22Rv1 (cell line): ENCODE measurements at regions not wholly inside any gene's neighbourhood (a gene's known extent, or its start where the extent isn't known, plus 50 kb on each side); places are given as distances from the start of the nearest gene placed in this dataset.
"Not testable (repeated sequence)": the region's sequence is repeated elsewhere in the genome, so short reads cannot be mapped to it uniquely, and the experiment has no call there.

ENCODE experiments used
- H3K27ac ChIP-seq: fragments of 450-650 bp; 2 replicates; pipeline ENCODE4 v1.5.1; 2017
- ZFX ChIP-seq: fragments of 450-650 bp; IDR thresholded peaks from 2 replicates; pipeline ENCODE4 v1.6.1; 2017; ENCODE audit warnings: antibody characterized with exemption, borderline replicate concordance
- TF ChIP-seq, protein P1 (sequence below): fragments of 450-650 bp; IDR thresholded peaks from 2 replicates; pipeline ENCODE4 v1.5.1; 2017; ENCODE audit warnings: mild to moderate bottlenecking

DNA sequence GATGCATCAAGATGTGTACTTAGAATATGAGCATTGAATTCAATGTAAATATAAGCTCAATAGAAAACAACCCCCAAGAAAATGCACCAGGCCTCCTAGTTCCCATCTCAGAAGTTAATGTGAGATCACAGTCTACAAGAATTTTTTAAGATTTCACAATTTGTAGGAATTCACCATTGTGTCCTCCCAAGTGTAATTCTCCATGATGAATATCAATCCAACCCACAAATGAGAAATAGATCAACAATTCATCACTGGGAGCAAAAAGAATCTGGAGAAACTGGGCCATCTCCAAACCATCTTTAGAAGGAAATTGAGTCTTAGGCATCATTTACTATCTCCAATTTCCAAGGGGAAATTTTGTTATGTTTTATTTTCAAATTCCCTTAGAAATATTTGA, 310.5 kb upstream of the GOT2 start:
- TF ChIP-seq ZFX = no peak
- TF ChIP-seq, protein P1, sequence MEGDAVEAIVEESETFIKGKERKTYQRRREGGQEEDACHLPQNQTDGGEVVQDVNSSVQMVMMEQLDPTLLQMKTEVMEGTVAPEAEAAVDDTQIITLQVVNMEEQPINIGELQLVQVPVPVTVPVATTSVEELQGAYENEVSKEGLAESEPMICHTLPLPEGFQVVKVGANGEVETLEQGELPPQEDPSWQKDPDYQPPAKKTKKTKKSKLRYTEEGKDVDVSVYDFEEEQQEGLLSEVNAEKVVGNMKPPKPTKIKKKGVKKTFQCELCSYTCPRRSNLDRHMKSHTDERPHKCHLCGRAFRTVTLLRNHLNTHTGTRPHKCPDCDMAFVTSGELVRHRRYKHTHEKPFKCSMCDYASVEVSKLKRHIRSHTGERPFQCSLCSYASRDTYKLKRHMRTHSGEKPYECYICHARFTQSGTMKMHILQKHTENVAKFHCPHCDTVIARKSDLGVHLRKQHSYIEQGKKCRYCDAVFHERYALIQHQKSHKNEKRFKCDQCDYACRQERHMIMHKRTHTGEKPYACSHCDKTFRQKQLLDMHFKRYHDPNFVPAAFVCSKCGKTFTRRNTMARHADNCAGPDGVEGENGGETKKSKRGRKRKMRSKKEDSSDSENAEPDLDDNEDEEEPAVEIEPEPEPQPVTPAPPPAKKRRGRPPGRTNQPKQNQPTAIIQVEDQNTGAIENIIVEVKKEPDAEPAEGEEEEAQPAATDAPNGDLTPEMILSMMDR = no peak
- H3K27ac ChIP-seq = no peak overlapping the region

DNA sequence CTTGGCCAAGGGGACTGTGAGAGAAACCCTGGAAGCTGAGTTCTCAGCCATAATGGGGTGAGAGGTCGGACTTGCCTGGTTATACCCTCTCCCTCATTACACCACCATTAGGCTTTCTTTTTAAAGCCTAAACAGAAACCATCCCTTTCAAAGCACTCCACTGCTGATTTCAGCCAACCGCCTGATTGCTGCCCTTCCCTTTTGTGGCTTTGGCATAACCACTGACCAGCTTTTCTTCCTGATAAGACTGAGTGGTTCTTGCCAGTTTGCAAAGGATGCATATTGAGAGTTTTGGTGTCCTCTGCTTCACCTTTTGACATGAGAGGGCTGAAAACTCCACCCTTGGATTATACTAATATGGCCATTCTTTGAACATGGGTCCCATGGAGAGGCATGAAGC, 308.2 kb upstream of the GOT2 start:
- H3K27ac ChIP-seq = no peak overlapping the region
- no peak for TF ChIP-seq ZFX
- TF ChIP-seq, protein P1 = no peak

DNA sequence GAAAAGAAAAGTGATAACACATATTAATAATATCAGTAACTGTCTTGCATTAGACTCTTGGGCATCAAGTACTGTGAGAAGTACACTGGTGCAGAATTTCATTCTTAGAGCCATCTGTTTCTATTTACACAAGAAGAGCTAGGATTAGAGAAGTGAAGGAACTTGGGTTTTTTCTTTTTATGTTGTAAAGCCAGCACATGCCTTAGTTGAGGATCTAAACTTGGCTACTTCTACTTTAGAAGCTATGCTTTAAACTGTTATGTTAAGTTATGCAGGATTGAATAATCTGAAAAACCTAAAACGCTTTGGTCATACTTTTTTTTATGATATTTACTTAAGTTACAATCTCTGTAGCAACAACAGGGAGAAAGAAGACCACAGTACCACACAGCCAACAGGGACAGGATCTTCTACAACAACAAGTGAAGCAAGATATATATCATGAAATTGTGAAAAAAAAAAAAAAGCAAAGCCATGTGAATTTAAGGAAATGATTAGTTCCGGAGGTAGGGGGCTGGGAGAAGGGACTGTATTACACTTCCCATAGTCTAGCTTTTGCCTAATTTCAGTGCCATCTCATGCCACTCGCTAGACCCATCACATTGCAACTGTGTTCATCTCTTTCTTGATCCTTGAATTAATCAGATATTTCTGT, 305.1 kb upstream of the GOT2 start:
- TF ChIP-seq ZFX = no peak
- TF ChIP-seq, protein P1 = no peak
- H3K27ac ChIP-seq = no peak overlapping the region

DNA sequence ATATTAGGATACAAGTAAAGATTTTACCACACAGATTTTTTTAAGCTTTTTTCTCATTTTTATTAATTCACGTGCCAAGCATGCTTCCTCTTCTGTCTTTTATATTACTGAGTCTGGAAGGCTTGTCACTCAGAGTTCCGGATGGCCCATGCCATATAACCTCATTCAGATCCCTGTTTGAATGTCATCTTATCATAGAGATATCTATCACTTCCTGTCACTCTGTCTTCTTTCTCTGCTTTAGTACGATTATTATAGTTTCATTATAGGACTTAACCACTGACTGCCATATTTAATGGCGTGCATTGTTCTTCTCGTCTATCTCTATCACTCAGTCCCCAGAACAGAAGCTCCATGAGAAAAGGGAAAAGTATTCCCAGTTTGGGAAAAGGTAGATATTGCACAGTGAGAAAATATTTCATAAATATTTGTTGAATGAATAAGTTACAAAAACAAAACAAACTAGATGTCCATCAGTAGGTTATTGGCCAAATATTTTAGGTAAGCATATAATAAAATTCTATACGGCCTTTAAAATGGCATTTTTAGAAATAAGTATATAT, 296.9 kb upstream of the GOT2 start:
- no peak for TF ChIP-seq ZFX
- TF ChIP-seq, protein P1 = no peak

DNA sequence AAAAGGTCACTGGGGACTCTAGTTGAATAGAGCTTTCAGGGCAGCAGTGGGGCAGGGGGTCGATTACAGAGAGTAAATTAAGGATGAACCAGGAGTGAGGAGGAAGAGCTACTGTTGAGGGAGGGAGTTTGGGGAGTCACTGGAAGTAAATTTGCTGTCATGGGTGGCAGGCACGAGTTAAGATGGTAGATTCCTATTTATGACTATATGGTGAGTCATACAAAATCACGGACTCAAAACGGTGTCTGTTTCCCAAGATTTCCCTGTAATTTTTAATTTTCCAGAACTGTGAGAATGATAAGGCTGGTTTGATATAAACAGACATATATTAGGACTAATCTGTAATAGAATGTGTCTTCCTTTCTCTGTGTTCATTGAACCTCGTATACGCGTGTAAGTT, 287.6 kb upstream of the GOT2 start:
- no peak overlapping the region for H3K27ac ChIP-seq
- TF ChIP-seq, protein P1 = no peak
- TF ChIP-seq ZFX = no peak

More for the DNA sequence above, 296.9 kb upstream of the GOT2 start:
- H3K27ac ChIP-seq = no peak overlapping the region

DNA sequence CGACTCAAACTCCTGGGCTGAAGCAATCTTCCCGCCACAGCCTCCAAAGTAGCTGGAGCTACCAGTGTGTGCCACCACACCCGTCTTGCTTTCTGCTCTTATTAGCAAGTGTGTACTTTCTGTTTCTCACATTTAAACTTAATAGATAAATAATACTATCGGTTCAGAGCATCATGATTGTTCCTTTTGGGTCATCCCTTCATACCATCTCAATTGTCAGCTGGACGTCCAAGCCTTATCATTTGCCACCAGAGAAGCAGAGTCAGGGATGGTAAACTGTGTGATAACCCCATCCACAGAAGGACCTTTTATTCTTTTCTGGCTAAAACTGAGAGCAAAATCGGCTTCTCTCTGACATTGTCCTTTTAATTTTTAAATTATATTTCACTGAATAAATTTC, 279.8 kb upstream of the GOT2 start:
- no peak overlapping the region for H3K27ac ChIP-seq
- TF ChIP-seq, protein P1 = no peak
- TF ChIP-seq ZFX = no peak

DNA sequence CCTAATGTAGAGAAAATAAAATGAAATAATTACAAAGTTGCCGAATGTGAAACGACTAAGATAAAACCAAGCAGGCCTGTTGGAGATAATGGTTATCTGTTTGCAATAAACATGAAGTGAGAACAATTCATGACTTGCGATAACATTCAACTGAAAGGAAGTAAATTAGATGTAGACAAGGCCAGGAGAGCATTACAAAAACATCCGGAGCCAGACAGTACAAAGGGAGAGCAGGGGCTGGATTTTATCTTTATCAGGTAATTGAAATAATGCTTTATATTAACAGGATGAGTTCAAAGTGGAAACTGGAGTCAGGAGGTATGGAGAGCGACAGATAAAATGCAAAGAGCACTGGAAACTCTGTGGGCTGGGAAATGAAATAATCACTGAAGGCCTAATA, 265.6 kb upstream of the GOT2 start:
- no peak for TF ChIP-seq ZFX
- TF ChIP-seq, protein P1 = no peak
- H3K27ac ChIP-seq = no peak overlapping the region

DNA sequence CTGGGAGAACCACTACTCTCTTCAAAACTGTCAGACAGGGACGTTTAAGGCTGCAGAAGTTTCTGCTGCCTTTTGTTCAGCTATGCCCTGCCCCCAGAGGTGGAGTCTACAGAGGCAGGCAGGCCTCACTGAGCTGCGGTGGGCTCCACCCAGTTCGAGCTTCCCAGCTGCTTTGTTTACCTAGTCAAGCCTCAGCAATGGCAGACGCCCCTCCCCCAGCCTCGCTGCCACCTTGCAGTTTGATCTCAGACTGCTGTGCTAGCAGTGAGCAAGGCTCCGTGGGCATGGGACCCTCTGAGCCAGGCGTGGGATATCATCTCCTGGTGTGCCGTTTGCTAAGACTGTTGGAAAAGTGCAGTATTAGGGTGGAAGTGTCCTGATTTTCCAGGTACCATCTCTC, 258.6 kb upstream of the GOT2 start:
- not testable (repeated sequence) for H3K27ac ChIP-seq

DNA sequence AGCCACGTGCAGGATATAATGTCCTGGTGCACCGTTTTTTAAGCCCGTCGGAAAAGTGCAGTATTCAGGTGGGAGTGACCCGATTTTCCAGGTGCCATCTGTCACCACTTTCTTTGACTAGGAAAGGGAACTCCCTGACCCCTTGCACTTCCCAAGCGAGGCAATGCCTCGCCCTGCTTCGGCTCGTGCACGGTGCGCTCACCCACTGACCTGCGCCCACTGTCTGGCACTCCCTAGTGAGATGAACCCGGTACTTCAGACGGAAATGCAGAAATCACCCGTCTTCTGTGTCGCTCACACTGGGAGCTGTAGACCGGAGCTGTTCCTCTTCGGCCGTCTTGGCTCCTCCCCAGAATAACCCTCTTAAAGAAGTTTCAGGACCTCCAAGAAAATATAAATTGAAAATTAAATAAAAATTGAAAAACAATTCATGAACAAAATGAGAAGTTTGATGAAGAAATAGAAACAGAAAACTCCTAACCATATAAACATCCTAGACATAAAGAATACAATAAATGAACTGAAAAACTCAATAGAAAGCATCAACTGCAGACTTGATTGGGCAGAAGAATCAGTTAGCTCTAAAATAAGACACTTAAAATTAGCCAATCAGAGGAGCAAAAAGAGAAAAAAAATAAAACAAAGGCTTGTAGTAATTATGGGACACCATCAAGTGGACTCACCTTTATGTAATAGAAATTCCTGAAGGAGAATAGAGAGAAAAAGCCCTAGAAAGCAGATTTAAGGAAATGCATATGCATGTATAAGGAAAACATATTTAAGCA, 249.3 kb upstream of the GOT2 start:
- H3K27ac ChIP-seq = not testable (repeated sequence)
